ENCODE measurements at regions not wholly inside any gene's neighbourhood (a gene's known extent, or its start where the extent isn't known, plus 50 kb on each side); places are given as distances from the start of the nearest gene placed in this dataset.

- no peak for TF ChIP-seq CTCF (IDR thresholded peaks at IDR 0.05)
- TF ChIP-seq POLR2AphosphoS5 (IDR thresholded peaks at IDR 0.05; ENCODE audit: low read depth, low read length) = no peak
Observed at GRCh38 chr3:187970106-187970505, 183.9 kb upstream of the LPP start.

Data from Panc1 (cell line).